GM19023 (cell line): ENCODE measurements at regions not wholly inside any gene's neighbourhood (a gene's known extent, or its start where the extent isn't known, plus 50 kb on each side); places are given as distances from the start of the nearest gene placed in this dataset.
A peak's percentile ranks its signal among the peaks of the same experiment; 100 is the strongest.

Experiments
- ATAC-seq: cut with Tn5 transposase; IDR thresholded peaks from one replicate; pipeline ENCODE4 v1.9.1; 2021; ENCODE audit warnings: mild to moderate bottlenecking, moderate library complexity; ENCODE audit not compliant: unreplicated experiment

DNA sequence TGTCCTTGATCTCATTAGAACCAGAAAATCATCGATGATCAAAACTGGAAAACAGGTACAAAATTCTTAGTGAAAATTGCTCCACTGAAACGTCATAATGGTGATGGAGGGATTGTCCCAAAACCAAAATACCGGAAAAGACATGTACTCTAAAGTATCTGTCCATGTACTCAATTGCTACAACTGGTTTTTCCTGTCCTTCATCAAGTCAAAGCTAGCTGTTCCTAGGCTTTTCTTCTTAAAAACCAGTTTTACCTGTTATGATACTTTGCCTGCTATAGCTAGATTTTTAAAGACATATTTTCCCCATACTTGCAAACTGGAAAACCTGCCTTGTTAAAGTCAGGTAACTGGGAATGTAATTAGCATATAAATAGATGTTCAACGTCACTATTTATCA is 50.5 kb upstream of the LRRC1 start:
- ATAC-seq = no peak

DNA sequence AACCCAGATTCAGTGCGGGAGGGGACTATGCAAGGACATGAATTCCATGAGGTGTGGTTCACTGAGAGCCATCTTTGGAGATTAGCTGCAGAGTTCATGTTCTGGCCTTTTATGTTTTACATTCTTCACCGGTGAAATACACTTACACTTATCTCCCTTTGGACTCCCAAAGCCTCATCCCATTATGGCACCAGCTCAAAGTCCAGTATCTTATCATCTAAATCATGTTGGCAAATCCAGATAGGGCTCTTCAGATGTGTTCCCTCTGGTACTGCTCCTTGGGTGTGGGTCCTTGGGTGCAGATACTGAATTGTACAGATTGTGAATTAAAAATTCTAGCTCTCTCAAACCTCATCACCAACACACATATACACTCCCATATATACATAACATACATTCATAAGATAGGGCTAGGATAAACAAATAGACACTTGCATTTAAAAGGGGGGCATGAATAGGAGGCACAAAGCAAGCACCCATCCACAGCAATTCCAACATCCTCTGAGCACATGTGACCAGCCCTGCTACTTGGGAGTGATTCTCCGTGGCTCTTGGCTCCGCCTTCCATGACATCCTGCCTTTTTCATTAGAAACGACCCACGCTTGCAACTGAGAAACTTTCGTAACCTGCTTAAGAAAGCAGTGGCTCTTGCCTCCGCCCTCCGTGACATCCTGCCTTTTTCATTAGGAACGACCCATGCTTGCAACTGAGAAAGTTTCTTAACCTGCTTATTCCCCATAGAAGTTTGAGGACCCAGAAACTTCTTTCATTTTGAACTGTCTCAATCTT is 53.6 kb upstream of the LRRC1 start:
- ATAC-seq = no peak

DNA sequence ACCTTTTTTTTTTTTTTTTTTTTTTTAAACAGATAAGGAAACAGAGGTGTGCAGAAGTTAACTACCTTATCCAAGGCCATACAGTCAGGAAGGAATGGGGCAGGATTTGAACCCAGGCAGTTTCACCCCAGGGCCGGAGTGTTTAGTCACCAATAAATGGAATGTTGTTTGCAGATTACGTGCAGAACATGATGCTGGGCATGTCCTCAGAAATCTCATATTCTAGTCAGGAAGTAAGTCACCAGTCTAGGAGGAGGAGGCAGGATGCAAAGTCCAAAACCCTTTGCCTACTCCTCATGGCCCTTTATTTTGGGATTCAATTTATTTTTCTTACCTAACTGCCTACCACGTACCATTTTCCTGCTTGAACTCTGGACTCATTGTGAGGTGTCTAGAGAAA is 57.1 kb upstream of the LRRC1 start:
- no peak for ATAC-seq

DNA sequence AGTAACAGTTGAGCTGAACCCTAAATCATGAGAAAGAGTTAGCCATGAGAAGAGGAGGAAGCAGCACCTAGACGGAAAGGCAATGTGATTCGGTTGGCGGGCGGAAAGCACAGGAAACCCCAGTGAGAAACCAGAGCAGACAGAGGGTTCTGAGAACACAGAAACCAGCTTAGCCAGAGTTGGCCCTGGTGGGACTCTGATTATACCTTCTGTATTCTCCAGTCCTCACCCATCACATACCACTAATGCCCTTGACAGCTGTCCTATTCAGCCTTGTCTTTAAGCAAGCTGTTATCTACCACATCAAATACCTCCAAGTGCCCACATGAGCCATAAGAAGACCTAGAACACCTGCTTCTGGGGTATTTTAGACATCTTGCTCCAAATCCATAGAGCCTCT is 58.9 kb upstream of the LRRC1 start:
- no peak for ATAC-seq

DNA sequence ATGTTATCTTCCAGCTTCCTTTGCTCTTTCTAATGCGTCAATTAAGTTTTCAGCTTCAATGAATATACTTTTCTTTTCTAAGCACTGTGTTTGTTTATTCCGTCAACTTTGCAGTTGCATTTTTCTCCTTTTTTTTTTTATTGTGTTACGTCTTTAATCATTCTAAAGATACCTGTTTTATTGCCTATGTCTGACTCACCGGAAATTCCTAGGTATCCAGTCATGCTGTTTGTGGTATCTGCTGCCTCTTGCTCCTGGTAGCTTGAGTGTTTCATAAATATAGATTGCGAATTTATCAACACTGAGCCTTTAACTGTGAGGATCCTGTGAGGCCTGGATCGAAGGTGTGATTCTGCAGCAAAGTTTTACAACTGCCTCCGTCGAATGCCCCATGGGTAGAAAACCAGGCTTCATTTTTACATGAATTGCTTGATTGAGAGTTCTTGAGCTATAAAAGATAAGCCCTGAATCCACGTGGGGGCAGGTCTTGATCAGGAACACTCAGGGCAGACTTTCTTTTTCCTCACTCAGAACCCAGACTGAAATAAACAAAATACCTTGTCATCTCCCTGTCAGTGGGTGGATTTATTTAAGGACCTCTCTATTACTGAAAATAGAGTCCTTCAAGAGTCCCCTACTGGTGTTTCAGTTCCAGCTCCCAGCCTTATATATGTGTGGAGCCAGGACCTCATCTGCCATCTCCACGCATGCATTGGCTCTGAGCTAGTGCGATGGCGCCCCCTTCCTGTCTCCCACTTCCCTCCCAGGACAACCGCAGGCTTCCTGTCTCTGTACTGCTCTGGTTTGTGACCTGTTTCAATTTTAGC is 60.1 kb upstream of the LRRC1 start:
- no peak for ATAC-seq

DNA sequence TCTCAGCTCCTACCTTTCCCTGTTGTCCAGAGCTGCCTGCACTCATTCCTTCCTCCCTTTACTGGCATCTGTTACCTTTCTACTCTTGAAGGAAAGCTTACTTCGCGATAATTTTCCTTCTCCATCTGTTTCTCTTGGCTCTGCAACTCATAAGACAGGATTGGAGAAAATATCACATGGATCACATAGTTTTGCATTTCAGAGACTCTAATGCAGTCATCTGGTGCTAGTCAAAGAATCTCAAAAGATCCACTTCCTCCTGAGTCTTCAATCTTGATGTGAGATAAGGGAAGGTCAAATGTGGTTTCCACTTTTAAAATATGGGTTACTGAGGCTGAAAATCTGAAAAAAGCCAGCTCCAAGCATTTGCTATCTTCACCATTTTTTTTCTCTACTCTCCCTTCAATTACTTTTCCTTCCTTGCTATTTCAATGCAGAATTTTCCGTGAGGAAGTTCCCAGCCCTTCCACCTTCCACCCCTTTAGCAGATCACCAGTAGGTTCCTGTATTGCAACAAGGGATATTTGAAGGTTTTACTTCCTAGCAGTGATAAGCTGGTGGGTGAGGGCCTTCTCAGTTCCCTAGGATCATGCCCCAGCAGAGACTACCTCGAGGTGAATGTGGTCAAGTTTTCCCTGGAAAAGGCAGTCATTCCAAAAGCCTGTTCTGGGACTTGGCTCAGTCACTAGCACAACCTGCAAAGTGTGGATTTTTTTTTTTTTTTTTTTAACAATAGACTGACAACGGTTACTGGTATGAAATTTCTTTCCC is 62.8 kb upstream of the LRRC1 start:
- ATAC-seq = no peak

DNA sequence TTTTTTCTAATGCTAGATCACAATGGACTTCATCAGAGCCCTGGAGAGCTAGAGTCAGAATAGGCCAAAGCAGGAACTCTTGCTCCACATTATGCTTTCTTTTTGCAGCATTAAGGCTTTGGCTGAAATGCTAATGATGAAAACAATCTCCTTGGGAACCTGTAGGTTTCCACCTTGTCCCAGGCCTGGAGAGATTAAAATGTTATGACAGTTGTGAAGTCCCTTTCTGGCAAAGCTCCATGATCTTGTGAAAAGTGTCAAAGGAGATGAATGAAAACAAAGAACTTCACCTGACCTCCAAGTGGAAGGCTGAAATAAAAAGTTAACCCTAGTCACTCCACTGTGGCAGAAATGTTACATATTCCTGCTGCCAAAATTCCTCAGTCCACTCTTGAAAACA is 64.0 kb upstream of the LRRC1 start:
- no peak for ATAC-seq

DNA sequence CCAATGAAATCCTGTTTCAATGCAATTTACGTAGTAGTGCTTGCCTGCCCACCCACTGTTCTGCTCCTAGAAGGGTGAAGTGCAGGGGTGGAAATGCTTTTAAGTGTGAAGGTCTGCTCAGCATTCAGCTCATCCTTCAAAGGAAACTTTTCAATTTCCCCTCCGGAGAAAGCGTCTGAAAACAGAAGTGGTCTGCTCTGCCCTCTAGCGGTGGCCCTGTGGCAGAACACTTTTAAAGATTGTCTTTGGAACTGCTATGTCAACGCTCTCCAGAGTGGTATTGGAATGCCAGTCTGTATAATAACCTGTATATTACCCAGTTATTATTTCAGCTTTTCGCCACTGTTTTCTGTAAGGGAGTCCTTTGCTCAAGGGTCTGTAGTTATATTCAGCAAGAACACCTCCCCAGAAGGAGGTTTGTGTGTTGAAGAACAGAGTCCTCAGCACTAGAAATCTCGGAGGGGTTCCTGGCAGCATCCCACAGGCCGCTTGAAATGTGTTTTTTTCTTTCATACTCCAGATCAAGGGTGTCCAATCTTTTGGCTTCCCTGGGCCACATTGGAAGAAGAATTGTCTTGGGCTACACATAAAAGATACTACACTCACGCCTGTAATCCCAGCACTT is 63.1 kb upstream of the KLHL31 start:
- no peak for ATAC-seq

DNA sequence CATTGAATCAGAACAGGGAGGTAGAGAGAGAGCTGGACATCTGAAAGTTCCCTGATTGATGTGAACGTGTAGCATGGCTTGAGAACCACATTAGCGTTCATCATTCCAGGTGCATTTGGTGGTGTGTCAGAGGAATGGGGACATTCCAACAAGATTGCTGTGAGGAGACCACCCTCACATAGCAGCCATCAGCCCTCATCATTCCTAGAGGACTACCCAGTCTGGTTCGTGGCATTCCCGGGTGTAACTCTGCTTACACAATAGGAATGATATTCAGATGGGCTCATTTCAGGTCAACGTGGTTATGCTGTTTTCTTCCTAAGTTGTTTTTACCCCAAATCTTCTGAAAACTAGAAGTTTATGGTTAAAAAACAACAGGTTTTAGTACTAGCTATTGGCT is 62.2 kb upstream of the KLHL31 start:
- no peak for ATAC-seq

DNA sequence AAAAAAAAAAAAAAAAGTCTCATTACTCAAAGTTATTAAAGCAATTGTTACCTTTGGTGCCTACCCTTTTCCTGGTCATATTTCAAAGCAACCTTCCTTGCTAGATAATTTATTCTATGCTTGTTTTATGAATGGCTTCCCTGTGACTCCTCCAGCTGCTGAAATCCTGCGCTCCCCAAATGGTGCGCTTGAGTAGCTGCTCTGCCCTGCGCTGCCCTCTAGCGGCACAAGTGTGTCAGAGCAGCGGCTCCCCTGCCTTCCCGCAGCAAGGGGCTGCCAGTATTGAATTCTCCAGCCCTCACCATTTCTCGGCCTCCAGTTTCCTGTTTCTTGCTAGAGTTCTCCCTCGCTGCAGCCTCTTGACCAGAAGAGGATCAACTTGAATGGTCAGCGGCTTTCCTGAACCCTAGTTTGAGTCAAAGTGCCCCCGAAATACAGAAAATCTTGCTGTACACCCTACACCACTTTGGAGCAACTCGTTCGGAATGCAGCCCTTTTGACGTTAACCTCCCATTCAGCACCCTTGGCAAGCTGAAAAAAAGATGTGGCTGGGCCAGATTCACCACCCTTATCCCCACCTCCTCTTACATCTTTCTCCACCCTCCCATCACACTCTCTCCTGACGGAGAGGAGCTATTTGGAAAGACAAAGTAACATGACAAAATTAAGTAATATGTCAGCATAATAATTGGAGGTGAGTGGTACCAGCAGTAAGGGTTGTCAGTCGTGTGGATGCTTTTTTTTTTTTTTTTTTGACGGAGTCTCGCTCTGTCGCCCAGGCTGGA is 60.4 kb upstream of the KLHL31 start:
- peak; percentile 83 for ATAC-seq

DNA sequence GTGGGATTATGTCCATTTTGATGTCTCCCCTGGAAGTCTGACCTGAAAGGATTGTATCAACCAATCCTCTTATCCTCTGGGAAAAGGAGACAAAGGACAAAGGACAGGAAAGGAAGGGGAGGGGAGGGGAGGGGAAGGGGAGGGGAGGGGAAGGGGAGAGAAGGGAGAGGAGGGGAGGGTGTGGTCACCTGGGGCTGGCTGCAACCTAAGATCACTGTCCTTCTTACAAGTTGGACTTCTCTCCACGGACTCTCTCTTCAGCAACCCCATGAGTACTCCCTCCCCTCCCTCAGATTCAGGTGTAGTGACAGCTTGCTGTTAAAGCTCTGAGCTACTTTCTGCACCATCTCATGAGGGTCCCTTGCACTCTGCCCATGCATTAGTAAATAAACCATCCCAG is 58.9 kb upstream of the KLHL31 start:
- no peak for ATAC-seq

DNA sequence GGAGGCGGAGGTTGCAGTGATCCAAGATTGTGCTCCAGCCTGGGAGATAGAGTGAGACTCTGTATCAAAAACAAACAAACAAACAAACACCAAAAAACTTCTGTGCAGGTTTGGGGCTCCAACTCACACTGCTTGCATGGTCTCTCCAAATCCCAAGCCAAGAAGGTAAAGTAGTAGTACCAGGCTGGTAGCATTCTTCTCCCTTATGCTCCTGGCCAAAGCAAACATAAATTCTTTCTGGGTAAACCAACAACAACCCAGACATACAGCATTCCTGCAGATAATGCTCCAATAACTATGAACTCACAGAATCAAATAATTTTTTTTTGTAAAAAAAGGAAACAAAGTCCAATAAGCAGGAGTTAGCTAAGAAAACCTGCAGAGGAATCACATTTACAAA is 57.8 kb upstream of the KLHL31 start:
- no peak for ATAC-seq

DNA sequence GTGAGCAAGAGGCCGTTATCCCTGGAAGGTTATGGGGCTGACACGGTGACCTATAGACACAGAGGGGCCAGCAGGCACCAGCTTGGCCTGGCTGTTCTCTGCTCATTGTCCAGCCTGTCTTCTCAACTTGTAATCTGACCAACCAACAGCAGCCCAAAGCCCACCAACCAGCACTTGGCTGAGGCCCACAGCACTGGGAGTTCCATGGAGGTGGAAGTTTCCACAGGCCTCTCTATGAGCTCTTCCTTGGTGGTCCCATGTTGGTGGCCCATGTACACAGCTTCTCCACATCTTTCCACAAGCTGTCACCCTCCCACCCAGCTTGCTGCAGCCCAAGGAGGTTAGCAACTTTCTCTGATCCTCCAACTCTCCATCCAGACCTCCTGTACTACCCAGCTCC is 56.2 kb upstream of the KLHL31 start:
- no peak for ATAC-seq

DNA sequence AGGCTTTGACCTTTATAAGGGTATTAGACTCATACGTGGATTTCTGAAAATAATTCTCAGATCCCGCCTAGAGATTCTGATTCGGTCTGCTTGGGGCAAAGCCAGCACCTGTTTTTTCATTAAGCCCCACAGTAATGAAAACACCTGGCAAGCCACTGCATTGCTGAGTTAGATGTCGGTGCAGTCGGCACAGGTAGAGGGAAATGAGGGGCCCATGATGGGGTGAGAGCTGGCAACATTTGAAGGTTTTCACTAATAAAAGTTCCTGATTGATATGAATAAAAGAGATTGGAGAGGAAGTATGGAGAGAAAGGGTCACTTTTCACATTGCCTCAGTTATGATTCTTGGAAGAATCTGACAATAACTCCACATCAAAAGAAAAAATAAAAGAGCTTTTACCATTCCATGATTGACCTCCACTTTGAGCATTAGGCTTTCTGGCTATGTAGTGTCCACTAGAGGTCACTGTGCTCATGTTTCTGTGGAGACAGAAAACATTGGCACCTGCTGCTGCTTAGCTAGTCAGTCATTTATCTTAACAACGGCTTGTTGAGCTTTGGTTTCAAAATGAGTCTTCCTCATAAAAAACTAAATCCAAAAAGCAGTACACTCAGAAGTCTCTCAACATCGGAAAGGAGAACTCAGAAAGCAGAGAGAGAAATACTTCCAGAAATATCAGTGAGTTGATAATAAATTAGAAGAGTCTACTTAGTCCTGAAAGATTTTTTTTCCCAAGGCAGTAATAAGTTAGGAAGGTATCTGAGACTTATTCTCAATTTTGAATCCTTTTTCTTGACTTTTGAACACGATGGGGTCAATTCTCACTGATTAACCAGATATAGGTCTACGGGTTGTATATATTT is 53.3 kb upstream of the KLHL31 start:
- ATAC-seq = peak; percentile 99

DNA sequence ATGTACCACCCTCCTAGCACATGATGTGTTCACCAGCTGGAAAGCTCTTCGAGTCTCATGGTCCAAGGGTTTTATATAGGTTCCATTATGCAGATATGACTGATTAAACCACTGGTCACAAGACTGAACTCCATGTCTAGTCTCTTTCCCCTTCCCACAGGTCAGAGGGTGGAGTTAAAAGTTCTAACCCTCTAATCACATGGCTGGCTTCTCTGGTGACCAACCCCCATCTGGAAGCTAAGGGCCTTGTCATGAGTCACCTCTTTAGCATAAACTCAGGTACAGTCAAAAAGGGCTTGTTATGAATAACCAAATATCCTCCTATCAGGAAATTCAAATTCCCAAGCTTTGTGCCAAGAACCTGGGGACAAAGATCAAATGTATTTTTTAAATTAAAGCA is 52.0 kb upstream of the KLHL31 start:
- ATAC-seq = no peak

DNA sequence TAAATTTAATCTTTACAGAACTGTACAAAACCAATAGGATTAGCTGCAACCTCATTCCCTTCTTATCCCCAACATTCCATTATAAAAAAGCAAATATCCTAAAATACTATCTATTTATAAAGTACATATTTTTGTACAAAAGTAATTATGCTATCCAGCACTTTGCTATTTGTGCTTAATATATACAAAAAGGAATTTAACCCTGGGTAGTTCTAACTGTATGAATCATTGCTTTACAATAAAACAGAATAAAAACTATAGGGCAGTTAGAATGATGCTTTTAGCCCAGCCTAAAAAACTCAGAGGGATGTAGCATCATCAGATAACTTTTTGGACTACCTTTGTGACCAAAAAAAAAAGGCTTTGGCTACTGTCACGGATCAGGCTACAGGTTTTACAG is 49.9 kb upstream of the KLHL31 start:
- no peak for ATAC-seq
